ENCODE measurements at regions not wholly inside any gene's neighbourhood (a gene's known extent, or its start where the extent isn't known, plus 50 kb on each side); places are given as distances from the start of the nearest gene placed in this dataset.

GRCh38 chr12:124231980-124232653, 62.8 kb upstream of the RFLNA start (continued):
- TF ChIP-seq CTCF (IDR thresholded peaks at IDR 0.05; ENCODE audit: control extremely low read depth in 1 of 3, insufficient read depth in 1 of 3, low read depth in 1 of 3, low read length in 3 of 3) (no peak), GABPA (IDR thresholded peaks at IDR 0.05; ENCODE audit: borderline replicate concordance, insufficient read depth, low read length) (no peak), SIRT6 (IDR thresholded peaks at IDR 0.05; ENCODE audit: low read length) (no peak), ZNF274 (IDR thresholded peaks at IDR 0.05; ENCODE audit: borderline replicate concordance, extremely low read depth, low read length) (no peak), BRCA1 (IDR thresholded peaks at IDR 0.05; ENCODE audit: low read depth, low read length) (no peak), E2F6 (IDR thresholded peaks at IDR 0.05) (no peak), FOSL1 (IDR thresholded peaks at IDR 0.05; ENCODE audit: insufficient read depth, low read depth, low read length) (no peak), SRF (IDR thresholded peaks at IDR 0.05; ENCODE audit: low read depth, low read length) (no peak), BACH1 (IDR thresholded peaks at IDR 0.05; ENCODE audit: low read length) (no peak), SP2 (IDR thresholded peaks at IDR 0.05; ENCODE audit: low read length) (no peak)
